Keratinocyte (primary cell): ENCODE measurements at regions not wholly inside any gene's neighbourhood (a gene's known extent, or its start where the extent isn't known, plus 50 kb on each side); places are given as distances from the start of the nearest gene placed in this dataset.

Source experiments
- DNase-seq: peaks from one replicate; pipeline ENCODE4 v3.0.0-alpha.2; 2011; ENCODE audit warnings: low read depth, missing footprints, low spot score
- FAIRE-seq: peaks from 2 replicates; lab custom pipeline; 2011; peaks lifted over from hg19 to GRCh38; lab: Jason Lieb, UNC
- H2AFZ ChIP-seq: 2 replicates; pipeline ENCODE4 v1.6.0; 2012; ENCODE audit warnings: low read length, control low read depth, inconsistent platforms; ENCODE audit not compliant: control insufficient read depth
- H3K27ac ChIP-seq: 2 replicates; pipeline ENCODE4 v1.5.1; 2011; ENCODE audit warnings: low read length; ENCODE audit not compliant: control insufficient read depth, insufficient read depth
- H3K27me3 ChIP-seq: 3 replicates; pipeline ENCODE4 v1.6.0; 2011; ENCODE audit warnings: low read length; ENCODE audit not compliant: control insufficient read depth, insufficient read depth; ENCODE audit errors: extremely low read depth
- H3K36me3 ChIP-seq, 2 experiments: 2 replicates in 1 of 2; 3 replicates in 1 of 2; pipeline ENCODE4 v1.5.1; 2011; ENCODE audit warnings: low read length in 2 of 2, mild to moderate bottlenecking in 1 of 2; ENCODE audit not compliant: control insufficient read depth in 2 of 2, insufficient read depth in 2 of 2; ENCODE audit errors: extremely low read depth in 1 of 2
- H3K4me1 ChIP-seq: 3 replicates; pipeline ENCODE4 v1.5.1; 2011; ENCODE audit warnings: low read length; ENCODE audit not compliant: control insufficient read depth, insufficient read depth; ENCODE audit errors: extremely low read depth
- H3K4me2 ChIP-seq: 3 replicates; pipeline ENCODE4 v1.6.0; 2011; ENCODE audit warnings: low read depth, low read length; ENCODE audit not compliant: control insufficient read depth, insufficient read depth; ENCODE audit errors: extremely low read depth
- H3K4me3 ChIP-seq, 3 experiments: fragments of 200-600 bp in 1 of 3; sonication (generic) in 1 of 3; 2 replicates in 2 of 3; 3 replicates in 1 of 3; pipeline ENCODE4 v1.5.1; 2011 to 2016; ENCODE audit warnings: low read length in 3 of 3, mild to moderate bottlenecking in 3 of 3, control low read depth in 2 of 3, inconsistent platforms in 1 of 3, low read depth in 1 of 3, mixed read lengths in 1 of 3, mixed run types in 1 of 3, moderate library complexity in 1 of 3; ENCODE audit not compliant: control insufficient read depth in 2 of 3, insufficient read depth in 2 of 3; ENCODE audit errors: extremely low read depth in 1 of 3
- H3K79me2 ChIP-seq: 2 replicates; pipeline ENCODE4 v1.6.0; 2012; ENCODE audit warnings: low read length; ENCODE audit not compliant: control insufficient read depth, insufficient read depth
- H3K9ac ChIP-seq: 3 replicates; pipeline ENCODE4 v1.6.0; 2011; ENCODE audit warnings: low read length; ENCODE audit not compliant: control insufficient read depth, insufficient read depth; ENCODE audit errors: extremely low read depth
- H3K9me1 ChIP-seq: 3 replicates; pipeline ENCODE4 v1.6.0; 2011; ENCODE audit warnings: low read length; ENCODE audit not compliant: control insufficient read depth, insufficient read depth; ENCODE audit errors: extremely low read depth
- H3K9me3 ChIP-seq: 2 replicates; pipeline ENCODE4 v1.5.1; 2012; ENCODE audit warnings: low read depth, low read length; ENCODE audit not compliant: control insufficient read depth
- H4K20me1 ChIP-seq: 3 replicates; pipeline ENCODE4 v1.6.0; 2011; ENCODE audit warnings: low read length; ENCODE audit not compliant: control insufficient read depth, insufficient read depth; ENCODE audit errors: extremely low read depth
- CTCF ChIP-seq, 3 experiments: IDR thresholded peaks in 1 of 3; conservative IDR thresholded peaks in 1 of 3; optimal IDR thresholded peaks in 1 of 3; 2 replicates in 2 of 3; 3 replicates in 1 of 3; pipeline versions ENCODE3 to v1.5.1; 2011; ENCODE audit warnings: low read length in 3 of 3, mild to moderate bottlenecking in 3 of 3, moderate library complexity in 2 of 3, control low read depth in 1 of 3, inconsistent platforms in 1 of 3; ENCODE audit not compliant: insufficient read depth in 2 of 3; ENCODE audit errors: extremely low read depth in 1 of 3
- EZH2 ChIP-seq: IDR thresholded peaks from one replicate; pipeline ENCODE4 v1.6.1; 2012; ENCODE audit warnings: inconsistent platforms, mild to moderate bottlenecking, low read length, moderate library complexity
- dilution Hi-C: fragments of 300-500 bp; cut with MboI; formaldehyde crosslinking; loops from one replicate; pipeline ENCODE4 v1.7.0; 2020; ENCODE audit warnings: low sequenced_read_pairs; ENCODE audit not compliant: extremely low pct_ligation_motif_present

GRCh38 chr4:35325908-35326453 lies 918.3 kb downstream of the ARAP2 start:
- Histone ChIP-seq H3K4me2 (no peak overlapping the region), H3K9me3 (no peaks in the 10 kb centered on the region), H3K27me3 (no peaks in the 10 kb centered on the region), H3K4me3 (no peak overlapping the region), H3K9ac (no peak overlapping the region), H3K79me2 (no peaks in the 10 kb centered on the region), H3K9me1 (no peaks in the 10 kb centered on the region), H3K4me1 (no peaks in the 10 kb centered on the region), H4K20me1 (no peaks in the 10 kb centered on the region), H2AFZ (no peak overlapping the region), H3K36me3 (no peaks in the 10 kb centered on the region), H3K27ac (no peak overlapping the region)
- dilution Hi-C loops: no loop called here
- TF ChIP-seq CTCF (optimal IDR thresholded peaks at IDR 0.05 in 1 of 3, IDR thresholded peaks at IDR 0.05 in 1 of 3, conservative IDR thresholded peaks at IDR 0.05 in 1 of 3; ENCODE audit: extremely low read depth in 1 of 3, insufficient read depth in 2 of 3, low read length in 3 of 3) (no peak), EZH2 (no peak)
- DNase-seq: no peak
- no peak for FAIRE-seq

- H3K79me2 ChIP-seq: no peaks in the 10 kb centered on the region
- H3K27me3 ChIP-seq: no peaks in the 10 kb centered on the region
- no peaks in the 10 kb centered on the region for H4K20me1 ChIP-seq
- H3K9me3 ChIP-seq: peaks cover 2% of the 10 kb centered on the region
- no peak overlapping the region for H3K9ac ChIP-seq
- no peak overlapping the region for H3K27ac ChIP-seq
- no peak for TF ChIP-seq EZH2
- no peak for TF ChIP-seq CTCF (optimal IDR thresholded peaks at IDR 0.05 in 1 of 3, IDR thresholded peaks at IDR 0.05 in 1 of 3, conservative IDR thresholded peaks at IDR 0.05 in 1 of 3; ENCODE audit: extremely low read depth in 1 of 3, insufficient read depth in 2 of 3, low read length in 3 of 3)
- dilution Hi-C loops: no loop called here
- DNase-seq (no peak), FAIRE-seq (no peak)
- H3K9me1 ChIP-seq: no peaks in the 10 kb centered on the region
- no peak overlapping the region for H3K4me2 ChIP-seq
- no peak overlapping the region for H3K4me3 ChIP-seq
- H3K36me3 ChIP-seq: no peaks in the 10 kb centered on the region
- H3K4me1 ChIP-seq: no peaks in the 10 kb centered on the region
- H2AFZ ChIP-seq: no peak overlapping the region
These were observed 901.5 kb downstream of the ARAP2 start for GRCh38 chr4:35342833-35343232.
